Stimulated activated CD8-positive, alpha-beta memory T cell treated with anti-CD3 and anti-CD28 coated beads, Interleukin-2, amount 100 ng/mL, for 48 hours (primary cell): ENCODE measurements at regions not wholly inside any gene's neighbourhood (a gene's known extent, or its start where the extent isn't known, plus 50 kb on each side); places are given as distances from the start of the nearest gene placed in this dataset.

ENCODE experiments used
- DNase-seq, 2 donors: peaks; one replicate each; pipeline ENCODE4 v3.0.0-alpha.2; 2020; ENCODE audit warnings: low read depth in 2 of 2

- DNase-seq, result no peak
Measured at GRCh38 chr5:86780018-86780417, 162.3 kb downstream of the COX7C start.

DNA sequence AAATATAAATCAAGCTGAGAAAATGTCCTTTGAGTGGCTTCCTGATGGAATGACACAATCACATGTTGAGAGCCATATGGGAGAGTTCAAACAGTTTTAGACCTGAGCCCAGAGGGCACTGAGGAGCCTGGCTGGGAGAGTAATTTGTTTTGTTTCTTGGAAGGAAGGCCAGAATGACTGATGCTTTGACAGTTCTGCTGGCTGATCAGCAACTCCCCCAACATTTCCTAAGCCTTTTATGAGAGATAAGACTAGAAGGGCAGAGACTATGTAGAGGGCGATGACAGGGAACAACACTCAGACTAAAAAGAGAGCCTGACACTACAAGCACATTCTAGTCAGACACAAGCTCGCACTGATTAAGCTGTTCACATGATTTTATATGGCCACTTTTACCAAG lies 169.2 kb downstream of the COX7C start:
- DNase-seq, result no peak

DNA sequence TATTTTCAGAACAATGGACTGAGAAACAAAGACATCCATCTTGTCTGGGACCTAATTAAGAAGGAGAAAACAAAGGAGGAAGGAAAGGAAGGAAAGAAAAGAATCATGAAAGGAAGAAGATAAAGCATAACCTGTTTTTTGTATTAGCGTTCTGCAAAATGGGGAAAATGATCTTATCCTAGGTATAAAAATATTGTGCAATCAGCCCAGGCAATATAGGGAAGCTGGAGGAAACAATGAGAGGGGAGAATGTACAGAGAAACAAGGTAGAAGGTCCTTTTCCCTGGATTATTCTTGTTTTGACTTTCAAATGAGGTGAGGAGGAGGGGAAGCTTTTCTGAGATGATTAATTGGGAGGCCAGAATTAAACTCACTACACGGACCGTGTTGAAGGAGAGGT lies 177.9 kb downstream of the COX7C start:
- DNase-seq, result no peak

DNA sequence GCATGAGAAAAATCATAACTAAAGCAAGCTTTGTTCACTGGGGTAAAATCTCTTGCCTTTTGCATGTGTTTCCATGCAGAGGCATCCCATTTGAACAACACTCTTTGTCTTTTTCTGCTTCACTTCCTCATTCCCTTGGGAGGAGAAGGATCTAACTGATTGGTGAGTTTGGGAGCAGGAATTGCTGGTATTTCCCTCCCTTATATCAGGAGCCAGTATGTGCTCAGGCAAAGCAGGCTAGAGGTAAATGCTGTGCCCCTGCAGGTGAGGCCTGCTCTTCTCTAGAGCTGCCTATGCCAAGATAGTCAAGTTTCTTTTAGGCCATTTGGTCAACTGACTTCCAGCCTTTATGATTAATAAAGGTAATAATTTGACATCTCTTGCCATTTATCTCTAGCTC lies 179.9 kb downstream of the COX7C start:
- no peak for DNase-seq

DNA sequence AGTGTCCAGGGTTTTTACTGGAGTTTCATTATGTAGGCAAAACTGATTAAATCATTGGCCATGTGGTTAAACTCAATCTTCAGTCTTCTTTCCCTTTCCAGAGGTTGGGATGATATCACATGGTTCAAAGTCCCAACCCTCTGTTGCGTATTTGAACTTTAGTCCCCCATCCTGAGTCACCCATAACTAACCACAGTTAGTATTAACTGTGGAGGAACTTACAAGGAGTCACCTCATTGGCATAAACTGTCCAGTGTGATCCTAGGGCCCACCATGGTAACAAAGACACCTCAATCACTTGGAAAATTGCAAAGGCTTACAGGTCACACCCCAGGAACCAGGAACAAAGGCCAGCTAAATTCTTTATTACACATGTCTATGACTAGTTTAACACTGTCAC lies 188.5 kb downstream of the COX7C start:
- no peak for DNase-seq

GRCh38 chr5:86807046-86808031 lies 189.6 kb downstream of the COX7C start:
- DNase-seq, result no peak

- DNase-seq, result no peak
Measured at GRCh38 chr5:86814315-86814714, 196.6 kb downstream of the COX7C start.

- no peak for DNase-seq
Measured at GRCh38 chr5:86814907-86815306, 197.2 kb downstream of the COX7C start.

- DNase-seq, result no peak
Measured at GRCh38 chr5:86824637-86825036, 206.9 kb downstream of the COX7C start.

DNA sequence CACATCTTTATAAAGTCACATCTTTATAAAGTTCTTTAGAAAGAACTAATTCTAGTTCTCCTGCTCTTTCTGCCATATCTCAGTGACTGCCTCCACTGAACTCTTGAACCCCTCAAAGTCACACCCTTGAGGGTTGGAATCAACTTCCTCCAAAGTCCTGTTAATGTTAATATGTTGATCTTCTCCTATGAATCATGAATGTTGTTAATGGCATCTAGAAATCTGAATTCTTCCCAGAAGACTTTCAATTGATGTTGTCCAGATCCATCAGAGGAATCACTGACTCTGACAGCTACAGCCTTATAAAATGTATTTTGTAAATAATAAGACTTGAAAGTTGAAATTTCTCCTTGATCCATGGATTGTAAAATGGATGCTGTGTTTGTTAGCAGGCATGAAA lies 213.4 kb downstream of the COX7C start:
- no peak for DNase-seq

DNA sequence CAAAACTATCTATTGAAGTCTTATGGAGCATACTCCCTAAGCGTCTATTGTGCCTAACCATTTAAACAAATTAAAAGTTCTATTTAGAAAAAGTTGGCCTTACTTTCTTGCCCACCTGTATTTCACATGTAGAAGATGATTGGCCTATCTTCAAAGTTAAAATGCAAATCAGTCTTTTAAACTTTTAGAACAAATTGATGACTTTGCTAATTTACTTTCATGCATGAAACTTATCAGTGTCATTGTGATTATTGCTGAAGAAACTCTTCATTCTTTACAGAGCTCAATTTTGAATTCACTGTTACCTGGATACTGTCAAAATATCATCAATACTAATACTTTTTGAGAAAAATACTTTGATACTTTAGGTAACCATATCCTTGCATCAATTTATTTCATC lies 216.1 kb downstream of the COX7C start:
- no peak for DNase-seq

DNA sequence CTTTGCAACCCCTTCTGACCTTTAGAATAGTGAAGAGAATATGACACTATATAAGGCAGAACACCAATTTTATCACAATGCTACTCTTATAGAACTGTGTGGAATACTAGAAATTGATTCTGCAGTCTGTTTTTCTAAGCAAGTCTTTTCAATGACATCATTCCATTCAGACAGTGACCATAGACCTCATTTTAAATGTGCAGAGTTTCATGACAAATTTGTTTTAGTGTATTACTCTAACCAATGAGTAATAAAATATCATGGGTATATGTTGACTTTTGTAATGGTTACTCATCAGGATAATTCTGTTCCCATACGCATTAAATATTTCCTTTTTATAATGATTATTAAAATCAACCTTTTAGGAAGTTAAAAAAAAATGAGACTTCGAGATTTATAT lies 219.9 kb downstream of the COX7C start:
- DNase-seq, result no peak

DNA sequence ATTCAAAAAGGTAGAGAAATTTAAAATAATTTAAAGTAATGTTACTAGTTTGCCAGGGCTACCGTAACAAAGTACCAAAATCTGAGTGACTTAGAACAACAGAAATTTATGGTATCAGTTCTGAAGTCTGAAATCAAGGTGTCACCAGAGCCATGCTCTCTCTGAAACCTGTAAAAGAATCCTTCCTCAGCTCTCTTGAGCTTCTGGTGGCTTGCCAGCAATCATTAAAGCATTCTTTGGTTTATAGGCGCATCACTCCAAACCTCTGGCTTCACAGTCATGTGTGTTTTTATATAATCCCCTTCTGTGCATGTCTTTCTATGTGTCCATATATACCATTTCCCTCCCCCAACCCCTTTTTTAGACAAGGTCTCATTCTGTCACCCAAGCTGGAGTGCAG lies 220.3 kb downstream of the COX7C start:
- DNase-seq, result no peak

- DNase-seq, result no peak
Measured at GRCh38 chr5:86841000-86841644, 223.4 kb downstream of the COX7C start.

DNA sequence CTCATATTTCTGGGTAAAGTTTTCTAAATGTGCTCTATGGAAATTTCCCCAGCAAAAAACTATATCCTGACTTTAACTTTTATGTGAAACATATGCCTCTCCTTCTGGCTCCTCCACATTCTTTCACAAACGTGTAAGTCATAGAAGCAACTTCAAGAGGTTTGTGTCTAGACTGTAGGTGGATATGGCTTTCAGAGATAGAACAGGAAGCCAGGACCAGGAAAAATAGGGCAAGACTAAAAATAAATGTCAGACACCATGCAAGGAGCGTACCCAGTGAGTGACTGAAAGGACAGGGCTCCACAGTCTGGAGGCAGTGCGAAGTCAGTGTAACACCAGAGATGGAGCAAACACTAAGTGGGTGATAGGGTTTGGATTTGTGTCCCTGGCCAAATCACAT lies 240.7 kb downstream of the COX7C start:
- no peak for DNase-seq

GRCh38 chr5:86861512-86861911 lies 243.8 kb downstream of the COX7C start:
- DNase-seq, result no peak

DNA sequence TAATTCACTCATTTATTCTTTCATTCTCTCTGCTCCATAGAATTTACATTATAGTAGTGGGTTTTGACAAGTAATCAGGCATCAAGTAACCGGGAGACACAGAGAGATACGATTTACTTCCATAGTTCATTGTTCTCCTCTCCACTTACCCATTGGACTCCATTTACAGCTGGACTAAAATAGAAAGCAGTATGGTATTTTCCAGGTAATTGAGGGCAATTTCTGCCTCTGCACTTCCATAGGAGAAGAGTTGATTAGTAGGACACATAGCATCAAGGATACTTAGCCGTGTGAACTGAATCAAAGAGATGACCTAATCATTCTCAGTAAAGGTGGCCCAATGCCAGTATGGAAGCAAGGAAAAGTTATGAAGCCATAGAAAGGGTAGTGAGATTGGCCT lies 244.4 kb downstream of the COX7C start:
- DNase-seq, result no peak

- DNase-seq, result no peak
Measured at GRCh38 chr5:86864051-86864450, 246.3 kb downstream of the COX7C start.

GRCh38 chr5:86865256-86865785 lies 247.6 kb downstream of the COX7C start:
- DNase-seq, result no peak

GRCh38 chr5:86866036-86866435 lies 248.3 kb downstream of the COX7C start:
- no peak for DNase-seq

DNA sequence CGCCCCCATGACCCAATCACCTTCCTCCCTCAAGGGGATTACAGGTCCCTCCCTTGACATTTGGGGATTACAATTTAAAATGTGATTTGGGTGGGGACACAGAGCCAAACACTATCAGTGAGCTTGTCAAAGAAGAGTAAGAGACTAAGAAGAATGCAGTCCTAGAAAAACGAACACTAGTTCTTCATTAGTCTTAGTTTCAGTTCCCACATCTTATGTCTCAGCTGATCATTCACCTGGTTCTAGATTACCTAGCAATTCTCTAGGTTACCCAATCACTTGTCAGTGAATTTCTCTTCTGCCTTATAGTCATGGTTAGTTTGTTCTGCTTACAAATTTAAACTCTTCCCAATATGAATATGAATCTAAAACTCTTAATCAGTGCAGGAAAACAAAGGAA lies 251.5 kb downstream of the COX7C start:
- no peak for DNase-seq

DNA sequence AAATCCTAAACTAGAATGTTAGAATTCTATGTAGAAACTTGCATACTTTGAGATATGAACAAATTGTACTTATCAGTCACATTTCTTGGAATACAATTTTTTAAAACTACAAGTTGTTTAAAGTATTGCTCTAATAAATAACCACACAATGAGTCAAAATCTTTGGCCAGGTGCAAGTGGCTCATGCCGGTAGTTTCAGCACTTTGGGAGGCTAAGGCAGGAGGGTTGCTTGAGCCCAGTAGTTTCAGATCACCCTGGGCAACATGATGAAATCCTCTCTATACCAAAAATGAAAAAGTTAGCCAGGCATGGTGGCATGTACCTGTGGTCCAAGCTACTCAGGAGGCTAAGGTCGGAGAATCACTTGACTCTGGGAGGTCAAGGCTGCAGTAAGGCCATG lies 257.8 kb downstream of the COX7C start:
- DNase-seq, result no peak

DNA sequence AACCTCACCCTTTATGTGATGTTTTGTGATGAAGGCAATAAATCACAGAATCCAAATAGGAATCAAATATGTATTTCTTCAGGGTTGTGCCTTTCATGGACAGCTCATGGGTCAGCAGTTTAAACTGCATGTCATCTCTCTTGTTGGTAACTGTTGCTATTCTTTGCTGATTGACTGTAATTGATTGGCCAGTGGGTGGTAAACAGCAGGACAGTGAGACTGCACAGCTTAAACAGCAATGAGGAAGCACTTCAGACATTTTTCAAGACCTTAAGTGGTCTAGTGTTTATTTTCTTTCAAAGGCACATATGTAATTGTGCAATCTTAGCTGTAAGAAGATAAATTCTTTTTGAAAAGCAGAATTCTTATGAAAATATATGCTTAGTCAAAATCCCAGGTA lies 260.5 kb downstream of the COX7C start:
- no peak for DNase-seq
